PC-9 (cell line): ENCODE measurements at regions not wholly inside any gene's neighbourhood (a gene's known extent, or its start where the extent isn't known, plus 50 kb on each side); places are given as distances from the start of the nearest gene placed in this dataset.

Experiments
- BruUV-seq: library from RNA; stranded (reverse); fragments of 400-500 nt; replicated peaks from 2 replicates; lab custom pipeline; 2021; lab: Mats Ljungman, UMichigan
- CTCF ChIA-PET: fragments of 300-600 bp; sonication (Branson Sonifier 250); formaldehyde crosslinking; loops from one replicate; lab custom pipeline; 2022; ENCODE audit warnings: antibody characterized with exemption; lab: Charles Lee
- POLR2A ChIA-PET: fragments of 300-600 bp; sonication (Branson Sonifier 250); formaldehyde crosslinking; loops from one replicate; lab custom pipeline; 2022; ENCODE audit warnings: antibody characterized with exemption; ENCODE audit not compliant: unreplicated experiment; lab: Charles Lee
- DNase-seq, 2 experiments: peaks; one replicate each; pipeline versions ENCODE4 v3.0.0 to v3.0.0-alpha.2; 2015 to 2022; ENCODE audit warnings: mixed read lengths in 1 of 2
- H2AFZ ChIP-seq: fragments of 200-600 bp; sonication (generic); 2 replicates; pipeline ENCODE4 v1.8.1; 2017; ENCODE audit warnings: antibody characterized with exemption
- H3F3A ChIP-seq: fragments of 200-600 bp; sonication (generic); 2 replicates; pipeline ENCODE4 v1.8.1; 2017; ENCODE audit warnings: antibody characterized with exemption, mild to moderate bottlenecking, low read depth; ENCODE audit not compliant: insufficient read depth
- H3K27ac ChIP-seq: fragments of 200-600 bp; sonication (generic); 2 replicates; pipeline ENCODE4 v1.6.1; 2016; ENCODE audit warnings: mixed run types
- H3K27me3 ChIP-seq: fragments of 200-600 bp; sonication (generic); 2 replicates; pipeline ENCODE4 v1.6.1; 2016; ENCODE audit warnings: low read depth, mixed run types; ENCODE audit not compliant: insufficient read depth
- H3K36me3 ChIP-seq: fragments of 200-600 bp; sonication (generic); 2 replicates; pipeline ENCODE4 v1.6.1; 2016; ENCODE audit warnings: low read depth, mixed run types
- H3K4me1 ChIP-seq: fragments of 200-600 bp; sonication (generic); replicated peaks from 2 replicates; pipeline ENCODE4 v1.6.1; 2016; ENCODE audit warnings: mixed run types; ENCODE audit not compliant: insufficient read depth
- H3K4me2 ChIP-seq: fragments of 200-600 bp; sonication (generic); 2 replicates; pipeline ENCODE4 v1.6.1; 2017; ENCODE audit warnings: mixed run types
- H3K4me3 ChIP-seq: fragments of 200-600 bp; sonication (generic); 2 replicates; pipeline ENCODE4 v1.6.1; 2016; ENCODE audit warnings: mixed run types
- H3K79me2 ChIP-seq: fragments of 200-600 bp; sonication (generic); 2 replicates; pipeline ENCODE4 v1.6.1; 2017; ENCODE audit warnings: low read depth, mixed run types
- H3K9me2 ChIP-seq: fragments of 200-600 bp; sonication (generic); 2 replicates; pipeline ENCODE4 v1.8.1; 2017; ENCODE audit warnings: mild to moderate bottlenecking; ENCODE audit not compliant: insufficient read depth
- H3K9me3 ChIP-seq: fragments of 200-600 bp; sonication (generic); 2 replicates; pipeline ENCODE4 v1.8.1; 2016; ENCODE audit warnings: low read depth; ENCODE audit not compliant: insufficient read depth
- H4K20me1 ChIP-seq: fragments of 200-600 bp; sonication (generic); 2 replicates; pipeline ENCODE4 v1.8.1; 2017; ENCODE audit not compliant: insufficient read depth
- EZH2 ChIP-seq: fragments of 200-600 bp; sonication (generic); IDR thresholded peaks from 2 replicates; pipeline ENCODE4 v1.8.0; 2017; ENCODE audit warnings: antibody characterized with exemption, low read depth
- intact Hi-C: fragments of 100-400 bp; cut with micrococcal nuclease; formaldehyde crosslinking; loops from one replicate; pipeline ENCODE4 v1.10.0; 2022; ENCODE audit not compliant: unreplicated experiment
- TF ChIP-seq, protein P1 (sequence below): fragments of 200-600 bp; sonication (generic); conservative IDR thresholded peaks from 2 replicates; pipeline ENCODE4 v1.6.1; 2017; ENCODE audit warnings: mixed run types, antibody characterized with exemption, mild to moderate bottlenecking, moderate library complexity

DNA sequence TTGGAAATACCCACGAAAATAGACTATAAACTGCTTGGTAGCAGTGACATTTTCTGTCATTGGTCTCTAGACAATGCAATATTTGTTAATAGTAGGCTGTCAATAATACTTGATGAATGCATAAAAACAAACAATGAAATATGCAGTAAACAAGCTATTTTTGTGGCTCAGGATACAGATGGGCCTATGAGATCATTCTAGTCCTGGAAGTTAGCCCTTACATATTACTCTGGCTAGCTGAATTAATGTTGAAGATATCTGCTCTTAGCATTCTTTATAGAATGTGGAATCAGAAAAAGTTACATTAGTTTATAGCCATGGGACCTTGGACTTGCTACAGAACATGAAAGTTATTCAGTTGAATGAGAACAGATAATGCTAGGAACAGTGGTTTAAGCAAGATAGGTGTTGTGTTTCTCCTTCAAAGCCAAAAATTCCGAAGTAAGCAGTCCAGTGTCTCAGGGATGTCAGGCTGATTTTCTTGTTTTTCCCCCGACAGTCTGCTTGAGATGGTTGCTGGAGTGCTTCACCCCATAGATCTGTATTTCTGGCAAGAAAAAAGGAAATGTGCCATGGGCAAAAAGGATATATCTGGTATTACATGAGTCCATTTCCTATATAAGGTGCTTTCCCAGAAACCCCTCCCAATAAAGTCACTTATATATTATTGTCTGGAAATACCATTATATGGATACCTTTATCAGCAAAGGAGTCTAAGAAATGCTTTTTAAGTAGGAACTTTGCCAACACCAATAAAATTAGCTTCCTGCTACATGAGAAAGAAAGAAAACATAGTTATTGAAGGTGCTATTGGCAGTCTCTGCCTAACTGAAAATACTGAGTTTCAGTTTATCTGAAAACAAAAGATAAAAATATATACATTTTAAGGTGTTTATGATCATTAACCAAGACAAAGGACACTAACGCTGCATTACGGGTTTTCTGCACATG, 619.4 kb upstream of the ATP2B1 start:
- Histone ChIP-seq H3K4me2 (no peak overlapping the region), H3F3A (no peaks in the 10 kb centered on the region; the same call in 1 of the 2 replicates), H3K4me1 (no peaks in the 10 kb centered on the region), H3K79me2 (no peaks in the 10 kb centered on the region), H3K9me3 (no peaks in the 10 kb centered on the region), H3K27me3 (no peaks in the 10 kb centered on the region), H3K36me3 (no peaks in the 10 kb centered on the region), H3K27ac (no peak overlapping the region), H2AFZ (no peak overlapping the region), H3K4me3 (no peak overlapping the region), H3K9me2 (no peaks in the 10 kb centered on the region), H4K20me1 (no peaks in the 10 kb centered on the region)
- CTCF ChIA-PET: no interaction called here
- POLR2A ChIA-PET: no interaction called here
- no TSS peak for BruUV-seq
- intact Hi-C loops: no loop called here
- TF ChIP-seq, protein P1, sequence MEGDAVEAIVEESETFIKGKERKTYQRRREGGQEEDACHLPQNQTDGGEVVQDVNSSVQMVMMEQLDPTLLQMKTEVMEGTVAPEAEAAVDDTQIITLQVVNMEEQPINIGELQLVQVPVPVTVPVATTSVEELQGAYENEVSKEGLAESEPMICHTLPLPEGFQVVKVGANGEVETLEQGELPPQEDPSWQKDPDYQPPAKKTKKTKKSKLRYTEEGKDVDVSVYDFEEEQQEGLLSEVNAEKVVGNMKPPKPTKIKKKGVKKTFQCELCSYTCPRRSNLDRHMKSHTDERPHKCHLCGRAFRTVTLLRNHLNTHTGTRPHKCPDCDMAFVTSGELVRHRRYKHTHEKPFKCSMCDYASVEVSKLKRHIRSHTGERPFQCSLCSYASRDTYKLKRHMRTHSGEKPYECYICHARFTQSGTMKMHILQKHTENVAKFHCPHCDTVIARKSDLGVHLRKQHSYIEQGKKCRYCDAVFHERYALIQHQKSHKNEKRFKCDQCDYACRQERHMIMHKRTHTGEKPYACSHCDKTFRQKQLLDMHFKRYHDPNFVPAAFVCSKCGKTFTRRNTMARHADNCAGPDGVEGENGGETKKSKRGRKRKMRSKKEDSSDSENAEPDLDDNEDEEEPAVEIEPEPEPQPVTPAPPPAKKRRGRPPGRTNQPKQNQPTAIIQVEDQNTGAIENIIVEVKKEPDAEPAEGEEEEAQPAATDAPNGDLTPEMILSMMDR: no peak
- TF ChIP-seq EZH2: no peak
- no peak for DNase-seq

DNA sequence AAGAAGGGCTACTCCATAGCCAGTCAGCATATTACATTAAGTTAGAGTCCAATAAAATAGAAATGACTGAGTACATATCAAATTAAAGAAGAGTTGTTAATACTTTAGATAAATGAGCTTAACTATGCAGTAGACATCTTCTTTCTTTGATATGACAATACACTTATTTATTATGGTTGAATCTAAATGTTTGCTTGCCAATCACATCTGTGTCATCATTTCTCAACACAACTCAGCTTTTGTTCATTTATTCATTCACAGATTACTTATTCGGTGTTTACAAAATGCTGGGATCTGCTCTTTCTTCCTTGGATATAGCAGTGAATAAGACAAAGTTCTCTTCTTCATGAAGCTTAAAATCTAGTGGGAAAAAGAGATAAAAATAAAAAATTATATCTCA, 614.6 kb upstream of the ATP2B1 start:
- H3K36me3 ChIP-seq: no peaks in the 10 kb centered on the region
- TF ChIP-seq, protein P1: no peak
- no peak for TF ChIP-seq EZH2
- BruUV-seq: no TSS peak

DNA sequence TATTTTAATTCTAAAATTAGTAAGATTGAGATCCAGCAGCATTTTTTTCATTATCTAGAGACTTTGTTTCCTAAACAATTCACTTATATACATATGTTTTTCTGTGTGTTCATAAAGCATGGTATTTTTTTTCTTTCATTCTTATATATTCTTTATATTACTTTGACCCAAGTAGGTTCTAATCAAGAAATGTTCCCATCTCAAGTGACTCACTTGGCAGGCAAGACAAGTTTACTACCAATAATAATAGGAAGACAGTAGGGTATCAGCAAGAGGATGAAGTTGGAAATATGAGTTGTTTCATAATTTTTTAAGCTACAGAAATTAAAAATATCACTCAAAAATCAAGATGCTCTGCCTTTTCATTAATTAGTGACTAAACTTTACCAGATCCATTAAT, 613.4 kb upstream of the ATP2B1 start:
- no peaks in the 10 kb centered on the region for H3K27me3 ChIP-seq
- ChIA-PET POLR2A (no interaction called here), CTCF (no interaction called here)
- BruUV-seq: no TSS peak
- no peaks in the 10 kb centered on the region for H3K36me3 ChIP-seq
- intact Hi-C loops: no loop called here
- H3K4me3 ChIP-seq: no peak overlapping the region
- no peaks in the 10 kb centered on the region for H3K9me2 ChIP-seq
- TF ChIP-seq EZH2: no peak
- TF ChIP-seq, protein P1: no peak
- H3K4me2 ChIP-seq: no peak overlapping the region
- H2AFZ ChIP-seq: no peak overlapping the region
- H4K20me1 ChIP-seq: no peaks in the 10 kb centered on the region
- no peaks in the 10 kb centered on the region; the same call in 1 of the 2 replicates for H3F3A ChIP-seq
- DNase-seq: no peak
- no peak overlapping the region for H3K27ac ChIP-seq
- no peaks in the 10 kb centered on the region for H3K4me1 ChIP-seq
- no peaks in the 10 kb centered on the region for H3K9me3 ChIP-seq
- no peaks in the 10 kb centered on the region for H3K79me2 ChIP-seq

More for the DNA sequence above, 614.6 kb upstream of the ATP2B1 start:
- Histone ChIP-seq H3K4me1 (no peaks in the 10 kb centered on the region), H3K79me2 (no peaks in the 10 kb centered on the region), H3K4me2 (no peak overlapping the region), H3K9me2 (no peaks in the 10 kb centered on the region), H3K4me3 (no peak overlapping the region), H4K20me1 (no peaks in the 10 kb centered on the region), H2AFZ (no peak overlapping the region), H3F3A (no peaks in the 10 kb centered on the region; the same call in 1 of the 2 replicates), H3K27ac (no peak overlapping the region), H3K27me3 (no peaks in the 10 kb centered on the region), H3K9me3 (no peaks in the 10 kb centered on the region)
- ChIA-PET CTCF (no interaction called here), POLR2A (no interaction called here)
- no peak for DNase-seq
- intact Hi-C loops: no loop called here
